ENCODE measurements at regions not wholly inside any gene's neighbourhood (a gene's known extent, or its start where the extent isn't known, plus 50 kb on each side); places are given as distances from the start of the nearest gene placed in this dataset.

DNA sequence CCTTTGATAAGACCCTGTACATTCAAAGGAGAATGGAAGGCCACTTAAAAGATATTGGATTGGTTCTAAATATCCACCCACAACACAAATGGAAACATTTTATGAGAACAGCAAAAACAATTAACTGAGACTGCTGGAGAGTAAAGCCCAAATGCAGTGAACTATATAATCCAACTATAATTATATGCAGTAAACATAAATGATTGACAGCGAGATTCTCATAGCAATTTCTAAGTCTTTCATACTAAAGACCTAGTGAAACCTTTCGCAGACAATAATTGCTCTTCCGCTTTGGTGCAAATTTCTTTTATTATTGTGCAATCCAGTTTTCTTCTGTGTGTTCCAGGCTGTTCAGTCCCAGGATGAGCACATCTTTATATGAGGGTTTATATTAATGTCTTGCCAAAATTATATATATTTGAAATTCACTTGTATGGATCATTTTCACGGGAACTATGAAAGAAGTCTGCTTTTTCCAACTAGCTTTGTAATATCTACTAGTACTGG is 190.9 kb downstream of the ST6GAL2 start:
- TF ChIP-seq CTCF (IDR thresholded peaks at IDR 0.05; ENCODE audit: low read depth, low read length, missing input control) (no peak), TAF1 (conservative IDR thresholded peaks at IDR 0.05) (no peak), HNF4A (conservative IDR thresholded peaks at IDR 0.05) (no peak), SP1 (IDR thresholded peaks at IDR 0.05) (no peak), GABPA (IDR thresholded peaks at IDR 0.05 in 1 of 2, conservative IDR thresholded peaks at IDR 0.05 in 1 of 2) (no peak), REST (IDR thresholded peaks at IDR 0.05) (no peak)
- TF ChIP-seq, protein P1, sequence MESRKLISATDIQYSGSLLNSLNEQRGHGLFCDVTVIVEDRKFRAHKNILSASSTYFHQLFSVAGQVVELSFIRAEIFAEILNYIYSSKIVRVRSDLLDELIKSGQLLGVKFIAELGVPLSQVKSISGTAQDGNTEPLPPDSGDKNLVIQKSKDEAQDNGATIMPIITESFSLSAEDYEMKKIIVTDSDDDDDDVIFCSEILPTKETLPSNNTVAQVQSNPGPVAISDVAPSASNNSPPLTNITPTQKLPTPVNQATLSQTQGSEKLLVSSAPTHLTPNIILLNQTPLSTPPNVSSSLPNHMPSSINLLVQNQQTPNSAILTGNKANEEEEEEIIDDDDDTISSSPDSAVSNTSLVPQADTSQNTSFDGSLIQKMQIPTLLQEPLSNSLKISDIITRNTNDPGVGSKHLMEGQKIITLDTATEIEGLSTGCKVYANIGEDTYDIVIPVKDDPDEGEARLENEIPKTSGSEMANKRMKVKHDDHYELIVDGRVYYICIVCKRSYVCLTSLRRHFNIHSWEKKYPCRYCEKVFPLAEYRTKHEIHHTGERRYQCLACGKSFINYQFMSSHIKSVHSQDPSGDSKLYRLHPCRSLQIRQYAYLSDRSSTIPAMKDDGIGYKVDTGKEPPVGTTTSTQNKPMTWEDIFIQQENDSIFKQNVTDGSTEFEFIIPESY (IDR thresholded peaks at IDR 0.05) = no peak

Measured in liver (tissue), 3 donors.